Astrocyte (in vitro differentiated cells and primary cell): ENCODE measurements at regions not wholly inside any gene's neighbourhood (a gene's known extent, or its start where the extent isn't known, plus 50 kb on each side); places are given as distances from the start of the nearest gene placed in this dataset.

Source experiments
- CTCF ChIP-seq: IDR thresholded peaks from 2 replicates; pipeline ENCODE4 v1.5.1; 2011; ENCODE audit warnings: low read depth, mild to moderate bottlenecking, inconsistent platforms, low read length, moderate library complexity; ENCODE audit not compliant: insufficient read depth
- EZH2 ChIP-seq: IDR thresholded peaks from 2 replicates; pipeline ENCODE4 v1.6.1; 2012; ENCODE audit warnings: mild to moderate bottlenecking, low read length, inconsistent platforms; ENCODE audit not compliant: insufficient read depth

DNA sequence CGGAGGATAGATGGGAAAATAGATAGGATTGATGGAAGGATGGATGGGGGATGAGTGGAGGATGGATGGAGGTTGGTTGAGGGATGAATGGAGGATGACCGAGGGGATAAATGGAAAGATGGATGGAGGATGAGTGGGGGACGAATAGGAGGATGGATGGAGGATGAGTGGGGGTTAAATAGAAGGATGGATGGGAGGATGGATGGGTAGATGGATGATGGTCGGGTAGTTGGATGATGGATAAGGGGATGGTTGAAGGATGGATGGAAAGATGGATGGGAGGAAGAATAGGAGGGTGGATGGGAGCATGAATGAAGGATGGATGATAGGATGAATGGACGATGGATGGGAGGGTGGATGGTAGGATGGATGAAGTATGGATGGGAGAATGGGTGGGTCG is 219.3 kb upstream of the IER5L start:
- TF ChIP-seq CTCF (no peak), EZH2 (no peak)
